ENCODE measurements at regions not wholly inside any gene's neighbourhood (a gene's known extent, or its start where the extent isn't known, plus 50 kb on each side); places are given as distances from the start of the nearest gene placed in this dataset.
"Not testable (repeated sequence)": the region's sequence is repeated elsewhere in the genome, so short reads cannot be mapped to it uniquely, and the experiment has no call there.

GRCh38 chr1:120600442-120601041, 123.2 kb upstream of the NBPF26 start:
- H3K27me3 ChIP-seq (ENCODE audit: insufficient read depth, low read length); POLR2A ChIA-PET; H3K9me3 ChIP-seq (ENCODE audit: control insufficient read depth in 1 of 2, insufficient read depth in 1 of 2, low read depth in 1 of 2, low read length in 2 of 2); BruUV-seq (replicated peaks); RAD21 ChIA-PET (ENCODE audit: low non-redundant PET in 1 of 2, low total read pairs in 2 of 2, uncharacterized antibody in 2 of 2, unreplicated experiment in 2 of 2); H3K79me2 ChIP-seq (ENCODE audit: insufficient read depth, low read length); H3K4me1 ChIP-seq (ENCODE audit: control insufficient read depth in 1 of 2, insufficient read depth in 2 of 2, low read length in 2 of 2); H2AFZ ChIP-seq (ENCODE audit: low read depth, low read length, poor library complexity, severe bottlenecking); CTCF ChIA-PET; ATAC-seq; H3K4me3 ChIP-seq (replicated peaks in 1 of 2; ENCODE audit: low read depth in 1 of 2, low read length in 2 of 2); H3K27ac ChIP-seq (ENCODE audit: low read depth, low read length); H3K36me3 ChIP-seq (ENCODE audit: control insufficient read depth in 1 of 2, insufficient read depth in 2 of 2, low read length in 2 of 2); H3K9me2 ChIP-seq (ENCODE audit: insufficient read depth); H3K9ac ChIP-seq (ENCODE audit: low read length); intact Hi-C loops (cut with micrococcal nuclease); H4K20me1 ChIP-seq (ENCODE audit: insufficient read depth); DNase-seq (ENCODE audit: low read depth, low spot score); H3K4me2 ChIP-seq (ENCODE audit: low read length): not testable (repeated sequence)

- DNase-seq (ENCODE audit: low read depth, low spot score); H3K9me3 ChIP-seq (ENCODE audit: control insufficient read depth in 1 of 2, insufficient read depth in 1 of 2, low read depth in 1 of 2, low read length in 2 of 2); H3K4me1 ChIP-seq (ENCODE audit: control insufficient read depth in 1 of 2, insufficient read depth in 2 of 2, low read length in 2 of 2); H2AFZ ChIP-seq (ENCODE audit: low read depth, low read length, poor library complexity, severe bottlenecking); H3K4me2 ChIP-seq (ENCODE audit: low read length); H3K79me2 ChIP-seq (ENCODE audit: insufficient read depth, low read length); H4K20me1 ChIP-seq (ENCODE audit: insufficient read depth); CTCF ChIA-PET; H3K9ac ChIP-seq (ENCODE audit: low read length); POLR2A ChIA-PET; BruUV-seq (replicated peaks); H3K27me3 ChIP-seq (ENCODE audit: insufficient read depth, low read length); H3K36me3 ChIP-seq (ENCODE audit: control insufficient read depth in 1 of 2, insufficient read depth in 2 of 2, low read length in 2 of 2); RAD21 ChIA-PET (ENCODE audit: low non-redundant PET in 1 of 2, low total read pairs in 2 of 2, uncharacterized antibody in 2 of 2, unreplicated experiment in 2 of 2); H3K27ac ChIP-seq (ENCODE audit: low read depth, low read length); intact Hi-C loops (cut with micrococcal nuclease); ATAC-seq; H3K9me2 ChIP-seq (ENCODE audit: insufficient read depth); H3K4me3 ChIP-seq (replicated peaks in 1 of 2; ENCODE audit: low read depth in 1 of 2, low read length in 2 of 2): not testable (repeated sequence)
Observed at GRCh38 chr1:120607882-120608281, 115.9 kb upstream of the NBPF26 start.

- RAD21 ChIA-PET (ENCODE audit: low non-redundant PET in 1 of 2, low total read pairs in 2 of 2, uncharacterized antibody in 2 of 2, unreplicated experiment in 2 of 2); H3K9ac ChIP-seq (ENCODE audit: low read length); H2AFZ ChIP-seq (ENCODE audit: low read depth, low read length, poor library complexity, severe bottlenecking); CTCF ChIA-PET; ATAC-seq; H3K4me3 ChIP-seq (replicated peaks in 1 of 2; ENCODE audit: low read depth in 1 of 2, low read length in 2 of 2); H3K27me3 ChIP-seq (ENCODE audit: insufficient read depth, low read length); H3K9me2 ChIP-seq (ENCODE audit: insufficient read depth); H3K27ac ChIP-seq (ENCODE audit: low read depth, low read length); H3K36me3 ChIP-seq (ENCODE audit: control insufficient read depth in 1 of 2, insufficient read depth in 2 of 2, low read length in 2 of 2); intact Hi-C loops (cut with micrococcal nuclease); H4K20me1 ChIP-seq (ENCODE audit: insufficient read depth); H3K9me3 ChIP-seq (ENCODE audit: control insufficient read depth in 1 of 2, insufficient read depth in 1 of 2, low read depth in 1 of 2, low read length in 2 of 2); H3K4me2 ChIP-seq (ENCODE audit: low read length); POLR2A ChIA-PET; DNase-seq (ENCODE audit: low read depth, low spot score); H3K4me1 ChIP-seq (ENCODE audit: control insufficient read depth in 1 of 2, insufficient read depth in 2 of 2, low read length in 2 of 2); BruUV-seq (replicated peaks); H3K79me2 ChIP-seq (ENCODE audit: insufficient read depth, low read length): not testable (repeated sequence)
Observed at GRCh38 chr1:120608314-120609014, 115.3 kb upstream of the NBPF26 start.

- H2AFZ ChIP-seq (ENCODE audit: low read depth, low read length, poor library complexity, severe bottlenecking); H3K9ac ChIP-seq (ENCODE audit: low read length); RAD21 ChIA-PET (ENCODE audit: low non-redundant PET in 1 of 2, low total read pairs in 2 of 2, uncharacterized antibody in 2 of 2, unreplicated experiment in 2 of 2); DNase-seq (ENCODE audit: low read depth, low spot score); CTCF ChIA-PET; POLR2A ChIA-PET; ATAC-seq; intact Hi-C loops (cut with micrococcal nuclease); H3K4me1 ChIP-seq (ENCODE audit: control insufficient read depth in 1 of 2, insufficient read depth in 2 of 2, low read length in 2 of 2); H3K4me2 ChIP-seq (ENCODE audit: low read length); H3K79me2 ChIP-seq (ENCODE audit: insufficient read depth, low read length); H4K20me1 ChIP-seq (ENCODE audit: insufficient read depth); BruUV-seq (replicated peaks); H3K27me3 ChIP-seq (ENCODE audit: insufficient read depth, low read length); H3K9me2 ChIP-seq (ENCODE audit: insufficient read depth); H3K9me3 ChIP-seq (ENCODE audit: control insufficient read depth in 1 of 2, insufficient read depth in 1 of 2, low read depth in 1 of 2, low read length in 2 of 2); H3K36me3 ChIP-seq (ENCODE audit: control insufficient read depth in 1 of 2, insufficient read depth in 2 of 2, low read length in 2 of 2); H3K4me3 ChIP-seq (replicated peaks in 1 of 2; ENCODE audit: low read depth in 1 of 2, low read length in 2 of 2); H3K27ac ChIP-seq (ENCODE audit: low read depth, low read length): not testable (repeated sequence)
Observed at GRCh38 chr1:120609015-120609573, 114.7 kb upstream of the NBPF26 start.

All from HCT116 (cell line).